Karpas-422 (cell line): ENCODE measurements at regions not wholly inside any gene's neighbourhood (a gene's known extent, or its start where the extent isn't known, plus 50 kb on each side); places are given as distances from the start of the nearest gene placed in this dataset.

Experiments
- DNase-seq: peaks from one replicate; pipeline ENCODE4 v3.0.0-alpha.2; 2015
- H2AFZ ChIP-seq: fragments of 200-600 bp; sonication (generic); 2 replicates; pipeline ENCODE4 v1.6.1; 2014; ENCODE audit warnings: antibody characterized with exemption, low read length, mixed read lengths
- H3K27ac ChIP-seq: fragments of 200-600 bp; sonication (generic); 2 replicates; pipeline ENCODE4 v1.5.1; 2014; ENCODE audit warnings: mild to moderate bottlenecking, low read length, moderate library complexity
- H3K27me3 ChIP-seq: fragments of 200-600 bp; sonication (generic); 2 replicates; pipeline ENCODE4 v1.6.1; 2014; ENCODE audit warnings: low read length, mixed read lengths
- H3K36me3 ChIP-seq: fragments of 200-600 bp; sonication (generic); 2 replicates; pipeline ENCODE4 v1.6.1; 2014; ENCODE audit warnings: low read length, mixed read lengths; ENCODE audit not compliant: insufficient read depth
- H3K4me1 ChIP-seq: fragments of 200-600 bp; sonication (generic); 2 replicates; pipeline ENCODE4 v1.6.1; 2014; ENCODE audit warnings: mild to moderate bottlenecking, low read length, mixed read lengths
- H3K4me2 ChIP-seq: fragments of 200-600 bp; sonication (generic); 2 replicates; pipeline ENCODE4 v1.6.1; 2014; ENCODE audit warnings: low read length, low read depth, mild to moderate bottlenecking; ENCODE audit not compliant: poor library complexity, severe bottlenecking
- H3K4me3 ChIP-seq: fragments of 200-600 bp; sonication (generic); 2 replicates; pipeline ENCODE4 v1.5.1; 2014; ENCODE audit warnings: mild to moderate bottlenecking, antibody characterized with exemption, low read length, mixed read lengths
- H3K79me2 ChIP-seq: fragments of 200-600 bp; sonication (generic); 2 replicates; pipeline ENCODE4 v1.6.1; 2014; ENCODE audit warnings: mild to moderate bottlenecking, low read length, mixed read lengths
- H3K9ac ChIP-seq: fragments of 200-600 bp; sonication (generic); 2 replicates; pipeline ENCODE4 v1.6.0; 2014; ENCODE audit warnings: low read length
- H3K9me2 ChIP-seq: fragments of 200-600 bp; sonication (generic), shearing (Covaris generic); replicated peaks from 2 replicates; pipeline ENCODE4 v1.6.0; 2014; ENCODE audit warnings: mild to moderate bottlenecking, low read length, moderate library complexity; ENCODE audit not compliant: insufficient read depth
- H3K9me3 ChIP-seq: fragments of 300-700, 200-600 bp; sonication (generic); 2 replicates; pipeline ENCODE4 v1.6.1; 2014; ENCODE audit warnings: low read length, mixed read lengths
- H4K20me1 ChIP-seq: fragments of 200-600 bp; sonication (generic); 2 replicates; pipeline ENCODE4 v1.6.1; 2014; ENCODE audit warnings: mild to moderate bottlenecking, antibody characterized with exemption, low read length, low read depth; ENCODE audit not compliant: insufficient read depth

- H3K4me2 ChIP-seq: no peak overlapping the region
- H3K9me2 ChIP-seq: no peaks in the 10 kb centered on the region
- H3K9ac ChIP-seq: no peak overlapping the region
- no peaks in the 10 kb centered on the region for H3K36me3 ChIP-seq
- no peaks in the 10 kb centered on the region for H3K27me3 ChIP-seq
- H2AFZ ChIP-seq: no peak overlapping the region
- H3K4me3 ChIP-seq: no peak overlapping the region
- no peak for DNase-seq
- no peaks in the 10 kb centered on the region for H3K79me2 ChIP-seq
- no peak overlapping the region for H3K27ac ChIP-seq
- H3K9me3 ChIP-seq: peaks cover 32% of the 10 kb centered on the region
- no peaks in the 10 kb centered on the region for H3K4me1 ChIP-seq
- H4K20me1 ChIP-seq: no peaks in the 10 kb centered on the region
Observed at GRCh38 chr18:29664278-29665036, 1378.1 kb downstream of the DSC3 start.

GRCh38 chr18:29661924-29662323 lies 1380.6 kb downstream of the DSC3 start:
- Histone ChIP-seq H3K4me2 (no peak overlapping the region), H3K9me3 (peaks cover 32% of the 10 kb centered on the region), H3K9me2 (no peaks in the 10 kb centered on the region), H3K79me2 (no peaks in the 10 kb centered on the region), H3K4me1 (no peaks in the 10 kb centered on the region), H3K36me3 (no peaks in the 10 kb centered on the region), H3K27me3 (no peaks in the 10 kb centered on the region), H4K20me1 (no peaks in the 10 kb centered on the region), H2AFZ (no peak overlapping the region), H3K9ac (no peak overlapping the region), H3K27ac (no peak overlapping the region), H3K4me3 (no peak overlapping the region)
- DNase-seq: no peak

- no peak overlapping the region for H3K4me2 ChIP-seq
- no peak overlapping the region for H3K9ac ChIP-seq
- H3K36me3 ChIP-seq: no peaks in the 10 kb centered on the region
- H3K27me3 ChIP-seq: no peaks in the 10 kb centered on the region
- H3K9me2 ChIP-seq: no peaks in the 10 kb centered on the region
- no peaks in the 10 kb centered on the region for H4K20me1 ChIP-seq
- no peaks in the 10 kb centered on the region for H3K79me2 ChIP-seq
- H3K9me3 ChIP-seq: peaks cover 32% of the 10 kb centered on the region
- H3K27ac ChIP-seq: no peak overlapping the region
- no peak for DNase-seq
- no peaks in the 10 kb centered on the region for H3K4me1 ChIP-seq
- H2AFZ ChIP-seq: no peak overlapping the region
- H3K4me3 ChIP-seq: no peak overlapping the region
Observed at GRCh38 chr18:29660777-29661176, 1381.8 kb downstream of the DSC3 start.

GRCh38 chr18:29653671-29654215 lies 1388.8 kb downstream of the DSC3 start:
- no peaks in the 10 kb centered on the region for H3K36me3 ChIP-seq
- no peak overlapping the region for H3K4me3 ChIP-seq
- H3K4me2 ChIP-seq: no peak overlapping the region
- H3K4me1 ChIP-seq: no peaks in the 10 kb centered on the region
- H3K79me2 ChIP-seq: no peaks in the 10 kb centered on the region
- H3K9ac ChIP-seq: no peak overlapping the region
- H3K9me3 ChIP-seq: peaks cover 29% of the 10 kb centered on the region
- no peaks in the 10 kb centered on the region for H4K20me1 ChIP-seq
- H2AFZ ChIP-seq: no peak overlapping the region
- no peaks in the 10 kb centered on the region for H3K9me2 ChIP-seq
- DNase-seq: no peak
- no peaks in the 10 kb centered on the region for H3K27me3 ChIP-seq
- H3K27ac ChIP-seq: no peak overlapping the region

GRCh38 chr18:29652797-29653196 lies 1389.7 kb downstream of the DSC3 start:
- H3K9ac ChIP-seq: no peak overlapping the region
- no peaks in the 10 kb centered on the region for H4K20me1 ChIP-seq

GRCh38 chr18:29651122-29651680 lies 1391.3 kb downstream of the DSC3 start:
- H3K4me2 ChIP-seq: no peak overlapping the region
- H2AFZ ChIP-seq: no peak overlapping the region
- DNase-seq: no peak
- no peak overlapping the region for H3K4me3 ChIP-seq
- no peaks in the 10 kb centered on the region for H3K27me3 ChIP-seq
- H3K9ac ChIP-seq: no peak overlapping the region
- H4K20me1 ChIP-seq: no peaks in the 10 kb centered on the region
- H3K9me2 ChIP-seq: no peaks in the 10 kb centered on the region
- H3K36me3 ChIP-seq: no peaks in the 10 kb centered on the region
- H3K27ac ChIP-seq: no peak overlapping the region
- no peaks in the 10 kb centered on the region for H3K4me1 ChIP-seq
- H3K79me2 ChIP-seq: no peaks in the 10 kb centered on the region
- H3K9me3 ChIP-seq: peaks cover 25% of the 10 kb centered on the region

More at GRCh38 chr18:29652797-29653196, 1389.7 kb downstream of the DSC3 start:
- Histone ChIP-seq H3K9me3 (peaks cover 24% of the 10 kb centered on the region), H3K4me1 (no peaks in the 10 kb centered on the region), H3K36me3 (no peaks in the 10 kb centered on the region), H3K9me2 (no peaks in the 10 kb centered on the region), H3K27me3 (no peaks in the 10 kb centered on the region), H3K4me3 (no peak overlapping the region), H3K4me2 (no peak overlapping the region), H2AFZ (no peak overlapping the region), H3K79me2 (no peaks in the 10 kb centered on the region), H3K27ac (no peak overlapping the region)
- no peak for DNase-seq

- no peaks in the 10 kb centered on the region for H3K79me2 ChIP-seq
- peaks cover 28% of the 10 kb centered on the region for H3K9me3 ChIP-seq
- no peaks in the 10 kb centered on the region for H3K27me3 ChIP-seq
- H3K4me2 ChIP-seq: no peak overlapping the region
- no peaks in the 10 kb centered on the region for H3K4me1 ChIP-seq
- H3K9me2 ChIP-seq: no peaks in the 10 kb centered on the region
- H3K27ac ChIP-seq: no peak overlapping the region
- H4K20me1 ChIP-seq: no peaks in the 10 kb centered on the region
- no peak overlapping the region for H3K4me3 ChIP-seq
- no peaks in the 10 kb centered on the region for H3K36me3 ChIP-seq
- no peak overlapping the region for H2AFZ ChIP-seq
- no peak overlapping the region for H3K9ac ChIP-seq
- no peak for DNase-seq
Observed at GRCh38 chr18:29648891-29649290, 1393.7 kb downstream of the DSC3 start.

- H3K9me3 ChIP-seq: peaks cover 34% of the 10 kb centered on the region
- H3K36me3 ChIP-seq: no peaks in the 10 kb centered on the region
- no peak overlapping the region for H3K9ac ChIP-seq
- no peak overlapping the region for H3K27ac ChIP-seq
- no peaks in the 10 kb centered on the region for H3K27me3 ChIP-seq
- no peak overlapping the region for H2AFZ ChIP-seq
- no peaks in the 10 kb centered on the region for H4K20me1 ChIP-seq
- no peaks in the 10 kb centered on the region for H3K4me1 ChIP-seq
- no peak for DNase-seq
- H3K79me2 ChIP-seq: no peaks in the 10 kb centered on the region
- H3K4me2 ChIP-seq: no peak overlapping the region
- H3K9me2 ChIP-seq: no peaks in the 10 kb centered on the region
- no peak overlapping the region for H3K4me3 ChIP-seq
Observed at GRCh38 chr18:29647700-29648099, 1394.8 kb downstream of the DSC3 start.
